SW480 (cell line): ENCODE measurements at regions not wholly inside any gene's neighbourhood (a gene's known extent, or its start where the extent isn't known, plus 50 kb on each side); places are given as distances from the start of the nearest gene placed in this dataset.
"Not testable (repeated sequence)": the region's sequence is repeated elsewhere in the genome, so short reads cannot be mapped to it uniquely, and the experiment has no call there.

ENCODE experiments used
- DNase-seq: peaks from one replicate; pipeline ENCODE4 v3.0.0-alpha.2; 2016; ENCODE audit warnings: low spot score

GRCh38 chr16:26721290-26721689, 345.4 kb upstream of the C16orf82 start:
- no peak for DNase-seq

GRCh38 chr16:26721957-26722356, 344.8 kb upstream of the C16orf82 start:
- not testable (repeated sequence) for DNase-seq

GRCh38 chr16:26724189-26724588, 342.5 kb upstream of the C16orf82 start:
- no peak for DNase-seq

- no peak for DNase-seq
These were observed 338.9 kb upstream of the C16orf82 start for GRCh38 chr16:26727848-26728247.

GRCh38 chr16:26729951-26730541, 336.7 kb upstream of the C16orf82 start:
- no peak for DNase-seq

- DNase-seq: no peak
These were observed 335.0 kb upstream of the C16orf82 start for GRCh38 chr16:26731729-26732128.

GRCh38 chr16:26733710-26734109, 333.0 kb upstream of the C16orf82 start:
- no peak for DNase-seq

GRCh38 chr16:26735521-26735920, 331.2 kb upstream of the C16orf82 start:
- no peak for DNase-seq

GRCh38 chr16:26736084-26736483, 330.6 kb upstream of the C16orf82 start:
- DNase-seq: no peak

- DNase-seq: no peak
These were observed 326.0 kb upstream of the C16orf82 start for GRCh38 chr16:26740771-26741170.

GRCh38 chr16:26742040-26742439, 324.7 kb upstream of the C16orf82 start:
- DNase-seq: no peak

GRCh38 chr16:26744430-26744829, 322.3 kb upstream of the C16orf82 start:
- no peak for DNase-seq

GRCh38 chr16:26747760-26748159, 319.0 kb upstream of the C16orf82 start:
- DNase-seq: no peak

GRCh38 chr16:26749072-26749471, 317.7 kb upstream of the C16orf82 start:
- DNase-seq: no peak

GRCh38 chr16:26752166-26752565, 314.6 kb upstream of the C16orf82 start:
- no peak for DNase-seq

- DNase-seq: no peak
These were observed 310.1 kb upstream of the C16orf82 start for GRCh38 chr16:26756633-26757032.

- DNase-seq: no peak
These were observed 304.1 kb upstream of the C16orf82 start for GRCh38 chr16:26762594-26762993.

GRCh38 chr16:26765087-26765486, 301.6 kb upstream of the C16orf82 start:
- DNase-seq: peak; percentile 25

- DNase-seq: no peak
These were observed 298.2 kb upstream of the C16orf82 start for GRCh38 chr16:26768385-26769010.

- DNase-seq: no peak
These were observed 296.2 kb upstream of the C16orf82 start for GRCh38 chr16:26770547-26770946.

GRCh38 chr16:26772503-26772902, 294.2 kb upstream of the C16orf82 start:
- peak; percentile 8 for DNase-seq

GRCh38 chr16:26777821-26778220, 288.9 kb upstream of the C16orf82 start:
- DNase-seq: no peak

- peak; percentile 26 for DNase-seq
These were observed 278.8 kb upstream of the C16orf82 start for GRCh38 chr16:26787924-26788323.

- DNase-seq: no peak
These were observed 275.6 kb upstream of the C16orf82 start for GRCh38 chr16:26791169-26791568.
